Adrenal gland (tissue), 9 donors: ENCODE measurements at regions not wholly inside any gene's neighbourhood (a gene's known extent, or its start where the extent isn't known, plus 50 kb on each side); places are given as distances from the start of the nearest gene placed in this dataset.

Experiments
- DNase-seq, 7 donors: peaks; one replicate each; pipeline ENCODE4 v3.0.0-alpha.2; 2019 to 2020
- H3K27ac ChIP-seq, 5 donors: fragments of 200-600 bp; sonication (generic) in 4 of 5; 1 replicate in 3 of 5; 2 replicates in 2 of 5; pipeline versions ENCODE4 v1.5.1 to v1.8.0; 2016 to 2020; ENCODE audit warnings: mild to moderate bottlenecking in 1 of 5
- H3K27me3 ChIP-seq: fragments of 200-600 bp; 2 replicates; pipeline ENCODE4 v1.8.0; 2021
- H3K36me3 ChIP-seq, 2 donors: fragments of 200-600 bp; replicated peaks in 1 of 2; 1 replicate in 1 of 2; 2 replicates in 1 of 2; pipeline versions ENCODE4 v1.5.1 to v1.8.0; 2018 to 2022
- H3K4me1 ChIP-seq, 2 donors: fragments of 200-600 bp; replicated peaks in 1 of 2; 1 replicate in 1 of 2; 2 replicates in 1 of 2; pipeline versions ENCODE4 v1.5.1 to v1.8.0; 2018 to 2021
- H3K4me3 ChIP-seq, 4 donors: fragments of 200-600 bp; sonication (generic) in 3 of 4; one replicate each; pipeline ENCODE4 v1.5.1; 2016 to 2018
- H3K9me3 ChIP-seq, 3 donors: fragments of 200-600 bp; sonication (generic) in 1 of 3; replicated peaks in 1 of 3; 1 replicate in 2 of 3; 2 replicates in 1 of 3; pipeline versions ENCODE4 v1.5.1 to v1.8.0; 2016 to 2021
- POLR2A ChIP-seq, 2 donors: fragments of 450-650 bp; IDR thresholded peaks; one replicate each; pipeline ENCODE4 v1.6.1; 2017; ENCODE audit warnings: antibody characterized with exemption in 2 of 2, mild to moderate bottlenecking in 2 of 2, moderate library complexity in 1 of 2
- WGBS, 4 donors: extraction: QIAGEN DNeasy Blood & Tissue Kit in 2 of 4; methylation state at CpG; one replicate each; pipeline versions ENCODE4 v1.1.5 to v1.1.7; 2013 to 2017; 5-methylcytosine and 5-hydroxymethylcytosine counted together
- intact Hi-C, 2 donors: fragments of 100-400 bp; cut with DNase I; formaldehyde crosslinking; loops; one replicate each; pipeline versions ENCODE4 v1.14.1 to v1.15.0; 2022 to 2023
- TF ChIP-seq, protein P1 (sequence below), 6 experiments: fragments of 450-650 bp in 4 of 6; fragments of 200-600 bp in 2 of 6; sonication (generic) in 1 of 6; IDR thresholded peaks; 1 replicate in 5 of 6; 2 replicates in 1 of 6; pipeline versions ENCODE4 v1.5.1 to v1.8.0; 2016 to 2021; ENCODE audit warnings: antibody characterized with exemption in 6 of 6, mild to moderate bottlenecking in 2 of 6, moderate library complexity in 1 of 6
- donor health status: healthy with polysubstance abuse.
- donor health status: Bipolar disorder and iron deficiency.
- donor health status: DM: yes; HTN: yes; CAD: no.
- donor health status: DM: no; HTN: no; CAD: no.
- donor health status: DM: no; HTN: no; CAD: no.

DNA sequence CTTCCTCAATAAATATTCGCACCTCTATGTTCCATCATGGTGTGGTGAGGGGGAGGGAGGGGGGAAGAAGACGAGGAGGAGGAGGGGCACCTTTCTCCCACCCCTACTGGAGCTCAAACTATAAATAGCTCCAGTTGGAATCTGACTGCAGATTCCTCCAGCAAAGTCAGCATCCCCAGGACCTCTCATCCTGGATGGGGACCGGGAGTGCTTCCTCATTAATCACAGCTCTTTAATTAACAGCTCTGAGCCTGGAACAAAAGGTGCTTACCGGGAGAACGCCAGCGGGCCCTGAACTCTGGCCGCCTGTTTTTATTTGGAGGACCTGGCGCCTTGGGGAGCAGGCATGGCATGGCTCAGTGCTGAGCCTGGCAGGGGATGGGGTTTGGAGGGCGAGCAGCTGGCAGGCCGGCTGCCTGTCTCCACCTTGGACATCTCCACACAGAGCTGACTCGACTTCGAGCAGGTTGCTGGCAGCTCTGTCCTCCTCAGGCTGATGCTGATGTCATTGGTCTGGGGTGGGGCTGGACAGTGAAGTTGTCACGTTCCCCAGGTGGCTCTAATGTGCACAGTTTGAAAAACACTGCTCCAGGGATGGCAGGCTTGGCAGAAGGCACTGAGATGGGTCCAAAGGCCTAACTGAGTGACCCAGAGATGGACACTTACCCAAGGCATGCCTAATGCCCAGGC, 180.4 kb downstream of the DHX35 start:
- no peaks in the 10 kb centered on the region for H3K36me3 ChIP-seq
- no peaks in the 10 kb centered on the region for H3K27me3 ChIP-seq
- 42 to 51% (median 46%) methylated on average over 2 to 13 of the region's 13 CpGs for WGBS, 4 donors
- H3K4me3 ChIP-seq: no peak overlapping the region
- H3K4me1 ChIP-seq: no peaks in the 10 kb centered on the region
- no peak for TF ChIP-seq POLR2A (IDR thresholded peaks at IDR 0.05)
- TF ChIP-seq, protein P1, sequence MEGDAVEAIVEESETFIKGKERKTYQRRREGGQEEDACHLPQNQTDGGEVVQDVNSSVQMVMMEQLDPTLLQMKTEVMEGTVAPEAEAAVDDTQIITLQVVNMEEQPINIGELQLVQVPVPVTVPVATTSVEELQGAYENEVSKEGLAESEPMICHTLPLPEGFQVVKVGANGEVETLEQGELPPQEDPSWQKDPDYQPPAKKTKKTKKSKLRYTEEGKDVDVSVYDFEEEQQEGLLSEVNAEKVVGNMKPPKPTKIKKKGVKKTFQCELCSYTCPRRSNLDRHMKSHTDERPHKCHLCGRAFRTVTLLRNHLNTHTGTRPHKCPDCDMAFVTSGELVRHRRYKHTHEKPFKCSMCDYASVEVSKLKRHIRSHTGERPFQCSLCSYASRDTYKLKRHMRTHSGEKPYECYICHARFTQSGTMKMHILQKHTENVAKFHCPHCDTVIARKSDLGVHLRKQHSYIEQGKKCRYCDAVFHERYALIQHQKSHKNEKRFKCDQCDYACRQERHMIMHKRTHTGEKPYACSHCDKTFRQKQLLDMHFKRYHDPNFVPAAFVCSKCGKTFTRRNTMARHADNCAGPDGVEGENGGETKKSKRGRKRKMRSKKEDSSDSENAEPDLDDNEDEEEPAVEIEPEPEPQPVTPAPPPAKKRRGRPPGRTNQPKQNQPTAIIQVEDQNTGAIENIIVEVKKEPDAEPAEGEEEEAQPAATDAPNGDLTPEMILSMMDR (IDR thresholded peaks at IDR 0.05): no peak
- DNase-seq: peak in 1 of 7 donors; percentile 53
- intact Hi-C loops: no loop called here
- no peaks in the 10 kb centered on the region for H3K9me3 ChIP-seq
- H3K27ac ChIP-seq: no peak overlapping the region

- no peak for DNase-seq
- TF ChIP-seq, protein P1 (IDR thresholded peaks at IDR 0.05): no peak
- TF ChIP-seq POLR2A (IDR thresholded peaks at IDR 0.05): no peak
- Histone ChIP-seq H3K36me3 (no peaks in the 10 kb centered on the region), H3K4me1 (no peaks in the 10 kb centered on the region), H3K27me3 (no peaks in the 10 kb centered on the region), H3K27ac (no peak overlapping the region), H3K9me3 (no peaks in the 10 kb centered on the region), H3K4me3 (no peak overlapping the region)
- intact Hi-C loops: no loop called here
Measured at GRCh38 chr20:39137299-39137698, 175.2 kb downstream of the DHX35 start.

DNA sequence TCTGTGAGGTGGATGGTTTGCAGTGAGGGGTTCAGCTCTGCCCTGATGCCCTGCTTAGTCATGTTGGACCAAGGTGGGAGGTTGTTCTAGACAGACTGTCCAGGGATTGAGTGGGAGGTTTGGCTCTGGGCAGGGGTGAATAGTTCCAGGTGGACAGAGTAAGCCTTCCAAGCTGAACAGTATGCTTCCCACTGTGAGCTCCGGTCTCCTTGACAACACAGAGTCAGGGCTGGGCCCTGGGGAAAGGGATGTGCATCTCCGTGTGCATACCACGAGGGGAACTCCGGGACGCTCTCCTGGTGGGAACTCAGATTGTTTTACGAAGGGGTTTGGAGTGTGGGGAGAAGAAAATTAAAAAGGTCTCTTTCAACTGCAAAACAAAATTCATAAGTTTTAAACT, 174.7 kb downstream of the DHX35 start:
- intact Hi-C loops: no loop called here
- 58 to 76% (median 69%) methylated on average over 6 of the region's 6 CpGs for WGBS, 4 donors
- no peaks in the 10 kb centered on the region for H3K9me3 ChIP-seq
- TF ChIP-seq, protein P1 (IDR thresholded peaks at IDR 0.05): no peak
- TF ChIP-seq POLR2A (IDR thresholded peaks at IDR 0.05): no peak
- no peak for DNase-seq
- no peaks in the 10 kb centered on the region for H3K36me3 ChIP-seq
- H3K27ac ChIP-seq: no peak overlapping the region
- H3K4me1 ChIP-seq: no peaks in the 10 kb centered on the region
- peaks cover 3% of the 10 kb centered on the region for H3K27me3 ChIP-seq
- H3K4me3 ChIP-seq: no peak overlapping the region

DNA sequence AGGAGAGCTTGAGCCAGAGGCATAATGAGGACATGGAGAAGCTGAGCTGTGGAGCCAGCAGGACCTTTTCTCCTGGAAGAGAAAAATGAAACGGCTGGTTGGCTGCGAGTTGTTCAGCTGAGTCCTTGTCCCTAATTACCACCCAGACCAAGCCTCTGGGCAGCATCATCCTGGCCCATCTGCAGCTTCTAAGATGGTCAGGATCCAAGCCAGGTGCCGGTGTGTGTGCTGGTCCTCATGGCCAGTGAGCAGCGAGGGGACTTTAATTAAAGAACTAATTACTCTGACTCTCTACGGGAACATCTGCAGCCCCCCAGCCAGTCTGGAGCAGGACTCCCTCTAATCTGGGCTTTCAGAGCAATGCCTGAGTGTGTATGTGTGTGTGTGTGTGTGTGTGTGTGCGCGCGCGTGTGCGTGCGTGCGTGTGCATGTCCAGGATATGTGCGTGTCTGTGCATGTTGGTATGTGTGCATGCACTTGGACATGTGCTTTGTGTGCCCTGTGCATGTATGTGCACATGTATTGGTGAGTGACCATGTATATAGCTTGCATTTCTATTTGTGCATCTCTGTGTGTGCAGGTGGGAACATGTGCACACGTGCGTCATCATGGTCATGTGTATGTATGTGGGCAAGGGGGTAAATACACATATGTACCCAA, 173.9 kb downstream of the DHX35 start:
- Histone ChIP-seq H3K4me1 (no peaks in the 10 kb centered on the region), H3K27ac (no peak overlapping the region), H3K4me3 (no peak overlapping the region), H3K36me3 (no peaks in the 10 kb centered on the region), H3K27me3 (peaks cover 3% of the 10 kb centered on the region), H3K9me3 (no peaks in the 10 kb centered on the region)
- no peak for DNase-seq
- intact Hi-C loops: no loop called here
- WGBS, 4 donors: 82 to 97% (median 91%) methylated on average over 11 to 15 of the region's 15 CpGs
- TF ChIP-seq, protein P1 (IDR thresholded peaks at IDR 0.05): no peak
